ENCODE measurements at regions not wholly inside any gene's neighbourhood (a gene's known extent, or its start where the extent isn't known, plus 50 kb on each side); places are given as distances from the start of the nearest gene placed in this dataset.

GRCh38 chr3:95994338-95994737 lies 820.1 kb upstream of the EPHA6 start:
- H3K4me1 Mint-ChIP-seq, result no peaks in the 10 kb centered on the region
- H3K27me3 Mint-ChIP-seq, result no peaks in the 10 kb centered on the region
- POLR2A ChIA-PET, result no interaction called here
- H3K4me3 Mint-ChIP-seq, result no peak overlapping the region
- peaks cover 0 to 22% (median under 1%) of the 10 kb centered on the region in 9 donors for H3K9me3 Mint-ChIP-seq
- ATAC-seq (no peak), DNase-seq (no peak)
- no peak overlapping the region for H3K27ac Mint-ChIP-seq
- H3K36me3 Mint-ChIP-seq, result peaks cover 0 to 4% (median 0%) of the 10 kb centered on the region in 3 donors

GRCh38 chr3:96000966-96001365 lies 813.4 kb upstream of the EPHA6 start:
- POLR2A ChIA-PET, result no interaction called here

GRCh38 chr3:96007650-96008195 lies 806.7 kb upstream of the EPHA6 start:
- POLR2A ChIA-PET, result no interaction called here
- Mint-ChIP-seq H3K4me1 (no peaks in the 10 kb centered on the region), H3K36me3 (no peaks in the 10 kb centered on the region), H3K4me3 (no peak overlapping the region), H3K27me3 (no peaks in the 10 kb centered on the region), H3K9me3 (peaks cover 0 to 17% (median 6%) of the 10 kb centered on the region in 9 donors), H3K27ac (no peak overlapping the region)
- no peak for DNase-seq
- ATAC-seq, result no peak

More at GRCh38 chr3:96000966-96001365, 813.4 kb upstream of the EPHA6 start:
- no peaks in the 10 kb centered on the region for H3K4me1 Mint-ChIP-seq
- DNase-seq, result no peak
- no peak overlapping the region for H3K4me3 Mint-ChIP-seq
- peaks cover 0 to 4% (median 0%) of the 10 kb centered on the region in 3 donors for H3K36me3 Mint-ChIP-seq
- H3K27ac Mint-ChIP-seq, result no peak overlapping the region
- no peaks in the 10 kb centered on the region for H3K27me3 Mint-ChIP-seq
- ATAC-seq, result no peak
- H3K9me3 Mint-ChIP-seq, result peaks cover 0 to 19% (median 5%) of the 10 kb centered on the region in 9 donors

- Mint-ChIP-seq H3K4me1 (no peaks in the 10 kb centered on the region), H3K27ac (no peak overlapping the region), H3K9me3 (peaks cover 0 to 12% (median 4%) of the 10 kb centered on the region in 9 donors), H3K27me3 (no peaks in the 10 kb centered on the region), H3K36me3 (no peaks in the 10 kb centered on the region), H3K4me3 (no peak overlapping the region)
- DNase-seq, result no peak
- POLR2A ChIA-PET, result no interaction called here
- ATAC-seq, result no peak
These were observed 801.5 kb upstream of the EPHA6 start for GRCh38 chr3:96012939-96013338.

- POLR2A ChIA-PET, result no interaction called here
- no peak for ATAC-seq
- H3K27ac Mint-ChIP-seq, result no peak overlapping the region
These were observed 796.8 kb upstream of the EPHA6 start for GRCh38 chr3:96017556-96017955.

GRCh38 chr3:96022676-96023075 lies 791.7 kb upstream of the EPHA6 start:
- DNase-seq (no peak), ATAC-seq (no peak)
- Mint-ChIP-seq H3K36me3 (no peaks in the 10 kb centered on the region), H3K27ac (no peak overlapping the region), H3K4me3 (no peak overlapping the region), H3K27me3 (no peaks in the 10 kb centered on the region), H3K9me3 (peaks cover 0 to 6% (median 0%) of the 10 kb centered on the region in 9 donors), H3K4me1 (no peaks in the 10 kb centered on the region)
- POLR2A ChIA-PET, result no interaction called here

More at GRCh38 chr3:96017556-96017955, 796.8 kb upstream of the EPHA6 start:
- H3K36me3 Mint-ChIP-seq, result no peaks in the 10 kb centered on the region
- no peak for DNase-seq
- no peaks in the 10 kb centered on the region for H3K4me1 Mint-ChIP-seq
- H3K27me3 Mint-ChIP-seq, result no peaks in the 10 kb centered on the region
- H3K9me3 Mint-ChIP-seq, result peaks cover 0 to 6% (median 0%) of the 10 kb centered on the region in 9 donors
- no peak overlapping the region for H3K4me3 Mint-ChIP-seq

GRCh38 chr3:96027718-96028117 lies 786.7 kb upstream of the EPHA6 start:
- POLR2A ChIA-PET, result no interaction called here
- Mint-ChIP-seq H3K27ac (no peak overlapping the region), H3K9me3 (peaks cover 0 to 9% (median 2%) of the 10 kb centered on the region in 9 donors), H3K36me3 (no peaks in the 10 kb centered on the region), H3K27me3 (no peaks in the 10 kb centered on the region), H3K4me1 (no peaks in the 10 kb centered on the region), H3K4me3 (no peak overlapping the region)
- ATAC-seq (no peak), DNase-seq (no peak)

- POLR2A ChIA-PET, result no interaction called here
- no peak for DNase-seq
- Mint-ChIP-seq H3K4me1 (no peaks in the 10 kb centered on the region), H3K4me3 (no peak overlapping the region), H3K27me3 (no peaks in the 10 kb centered on the region), H3K9me3 (peaks cover 0 to 33% (median 4%) of the 10 kb centered on the region in 9 donors), H3K36me3 (no peaks in the 10 kb centered on the region), H3K27ac (no peak overlapping the region)
- no peak for ATAC-seq
These were observed 774.8 kb upstream of the EPHA6 start for GRCh38 chr3:96039632-96040031.

- DNase-seq (no peak), ATAC-seq (no peak)
- no peaks in the 10 kb centered on the region for H3K4me1 Mint-ChIP-seq
- H3K36me3 Mint-ChIP-seq, result peaks cover 0 to 7% (median 0%) of the 10 kb centered on the region in 3 donors
- H3K27me3 Mint-ChIP-seq, result no peaks in the 10 kb centered on the region
- POLR2A ChIA-PET, result no interaction called here
- peaks cover 0 to 22% (median 6%) of the 10 kb centered on the region in 9 donors for H3K9me3 Mint-ChIP-seq
- no peak overlapping the region for H3K27ac Mint-ChIP-seq
- H3K4me3 Mint-ChIP-seq, result no peak overlapping the region
These were observed 755.1 kb upstream of the EPHA6 start for GRCh38 chr3:96059301-96059700.

GRCh38 chr3:96069065-96069464 lies 745.3 kb upstream of the EPHA6 start:
- H3K36me3 Mint-ChIP-seq, result no peaks in the 10 kb centered on the region
- H3K4me1 Mint-ChIP-seq, result no peaks in the 10 kb centered on the region
- ATAC-seq (no peak), DNase-seq (no peak)
- no peak overlapping the region for H3K4me3 Mint-ChIP-seq
- POLR2A ChIA-PET, result no interaction called here
- H3K27ac Mint-ChIP-seq, result no peak overlapping the region
- H3K27me3 Mint-ChIP-seq, result no peaks in the 10 kb centered on the region
- H3K9me3 Mint-ChIP-seq, result peaks cover 0 to 11% (median 8%) of the 10 kb centered on the region in 9 donors

- H3K9me3 Mint-ChIP-seq, result peaks cover 0 to 11% (median 6%) of the 10 kb centered on the region in 9 donors
- H3K27me3 Mint-ChIP-seq, result no peaks in the 10 kb centered on the region
- DNase-seq (no peak), ATAC-seq (no peak)
- H3K4me1 Mint-ChIP-seq, result no peaks in the 10 kb centered on the region
- no peak overlapping the region for H3K27ac Mint-ChIP-seq
- H3K4me3 Mint-ChIP-seq, result no peak overlapping the region
- POLR2A ChIA-PET, result no interaction called here
- no peaks in the 10 kb centered on the region for H3K36me3 Mint-ChIP-seq
These were observed 743.7 kb upstream of the EPHA6 start for GRCh38 chr3:96070678-96071077.

- Mint-ChIP-seq H3K9me3 (peaks cover 0 to 13% (median 6%) of the 10 kb centered on the region in 9 donors), H3K4me1 (no peaks in the 10 kb centered on the region), H3K27ac (no peak overlapping the region), H3K4me3 (no peak overlapping the region), H3K27me3 (no peaks in the 10 kb centered on the region), H3K36me3 (no peaks in the 10 kb centered on the region)
- ATAC-seq (no peak), DNase-seq (no peak)
- POLR2A ChIA-PET, result no interaction called here
These were observed 743.3 kb upstream of the EPHA6 start for GRCh38 chr3:96071097-96071496.

GRCh38 chr3:96072226-96072625 lies 742.2 kb upstream of the EPHA6 start:
- H3K36me3 Mint-ChIP-seq, result no peaks in the 10 kb centered on the region
- POLR2A ChIA-PET, result no interaction called here
- no peaks in the 10 kb centered on the region for H3K27me3 Mint-ChIP-seq
- H3K4me1 Mint-ChIP-seq, result no peaks in the 10 kb centered on the region
- DNase-seq (no peak), ATAC-seq (no peak)
- H3K27ac Mint-ChIP-seq, result no peak overlapping the region
- peaks cover 0 to 14% (median 7%) of the 10 kb centered on the region in 9 donors for H3K9me3 Mint-ChIP-seq
- H3K4me3 Mint-ChIP-seq, result no peak overlapping the region

GRCh38 chr3:96083610-96084009 lies 730.8 kb upstream of the EPHA6 start:
- no peaks in the 10 kb centered on the region for H3K4me1 Mint-ChIP-seq
- no peaks in the 10 kb centered on the region for H3K27me3 Mint-ChIP-seq
- DNase-seq, result no peak
- POLR2A ChIA-PET, result no interaction called here
- peaks cover 0 to 14% (median 4%) of the 10 kb centered on the region in 9 donors for H3K9me3 Mint-ChIP-seq
- no peak for ATAC-seq
- H3K36me3 Mint-ChIP-seq, result peaks cover 0 to 4% (median 0%) of the 10 kb centered on the region in 3 donors
- H3K4me3 Mint-ChIP-seq, result no peak overlapping the region
- no peak overlapping the region for H3K27ac Mint-ChIP-seq
